C4-2B (cell line): ENCODE measurements at regions not wholly inside any gene's neighbourhood (a gene's known extent, or its start where the extent isn't known, plus 50 kb on each side); places are given as distances from the start of the nearest gene placed in this dataset.

Experiments
- ZFX ChIP-seq: fragments of 450-650 bp; IDR thresholded peaks from 2 replicates; pipeline ENCODE4 v1.6.1; 2017
- TF ChIP-seq, protein P1 (sequence below): fragments of 450-650 bp; conservative IDR thresholded peaks from 2 replicates; pipeline ENCODE4 v1.5.1; 2017; ENCODE audit warnings: mild to moderate bottlenecking

DNA sequence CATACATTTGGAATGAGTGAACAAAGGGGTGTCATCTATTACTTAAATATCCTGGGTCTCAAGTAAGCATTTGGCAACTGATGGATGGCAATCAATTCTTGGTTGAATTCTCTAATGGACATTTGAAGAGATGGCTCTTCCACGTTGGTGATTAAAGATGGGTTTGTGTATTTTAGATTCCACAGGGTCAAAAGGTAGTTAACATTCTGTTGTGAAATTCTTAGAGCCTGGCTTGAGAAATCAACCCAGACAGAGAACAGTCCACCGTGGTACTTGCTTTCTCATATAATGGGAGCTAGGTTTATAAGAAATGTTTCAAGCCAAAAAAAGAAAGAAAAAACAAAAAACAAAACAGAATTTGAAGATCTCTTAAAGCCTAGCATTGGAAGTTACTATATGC lies 355.9 kb upstream of the PITX2 start:
- TF ChIP-seq, protein P1, sequence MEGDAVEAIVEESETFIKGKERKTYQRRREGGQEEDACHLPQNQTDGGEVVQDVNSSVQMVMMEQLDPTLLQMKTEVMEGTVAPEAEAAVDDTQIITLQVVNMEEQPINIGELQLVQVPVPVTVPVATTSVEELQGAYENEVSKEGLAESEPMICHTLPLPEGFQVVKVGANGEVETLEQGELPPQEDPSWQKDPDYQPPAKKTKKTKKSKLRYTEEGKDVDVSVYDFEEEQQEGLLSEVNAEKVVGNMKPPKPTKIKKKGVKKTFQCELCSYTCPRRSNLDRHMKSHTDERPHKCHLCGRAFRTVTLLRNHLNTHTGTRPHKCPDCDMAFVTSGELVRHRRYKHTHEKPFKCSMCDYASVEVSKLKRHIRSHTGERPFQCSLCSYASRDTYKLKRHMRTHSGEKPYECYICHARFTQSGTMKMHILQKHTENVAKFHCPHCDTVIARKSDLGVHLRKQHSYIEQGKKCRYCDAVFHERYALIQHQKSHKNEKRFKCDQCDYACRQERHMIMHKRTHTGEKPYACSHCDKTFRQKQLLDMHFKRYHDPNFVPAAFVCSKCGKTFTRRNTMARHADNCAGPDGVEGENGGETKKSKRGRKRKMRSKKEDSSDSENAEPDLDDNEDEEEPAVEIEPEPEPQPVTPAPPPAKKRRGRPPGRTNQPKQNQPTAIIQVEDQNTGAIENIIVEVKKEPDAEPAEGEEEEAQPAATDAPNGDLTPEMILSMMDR: no peak
- TF ChIP-seq ZFX: no peak
